Hematopoietic multipotent progenitor cell treated with erythropoietin and hydrocortisone succinate and interleukin-3 and kit ligand, for 15 days (in vitro differentiated cells): ENCODE measurements at regions not wholly inside any gene's neighbourhood (a gene's known extent, or its start where the extent isn't known, plus 50 kb on each side); places are given as distances from the start of the nearest gene placed in this dataset.
"Not testable (repeated sequence)": the region's sequence is repeated elsewhere in the genome, so short reads cannot be mapped to it uniquely, and the experiment has no call there.

ENCODE experiments used
- DNase-seq: peaks from one replicate; pipeline ENCODE4 v3.0.0-alpha.2; 2015; ENCODE audit warnings: low spot score

GRCh38 chr18:68233018-68233417, 481.9 kb downstream of the TMX3 start:
- DNase-seq: no peak

GRCh38 chr18:68229351-68229750, 485.6 kb downstream of the TMX3 start:
- no peak for DNase-seq

- DNase-seq: no peak
Measured at GRCh38 chr18:68221111-68221724, 493.7 kb downstream of the TMX3 start.

- DNase-seq: no peak
Measured at GRCh38 chr18:68220458-68220857, 494.4 kb downstream of the TMX3 start.

GRCh38 chr18:68219872-68220271, 495.0 kb downstream of the TMX3 start:
- no peak for DNase-seq

- no peak for DNase-seq
Measured at GRCh38 chr18:68219274-68219673, 495.6 kb downstream of the TMX3 start.

- no peak for DNase-seq
Measured at GRCh38 chr18:68215931-68216330, 499.0 kb downstream of the TMX3 start.

- DNase-seq: no peak
Measured at GRCh38 chr18:68186039-68186438, 528.9 kb downstream of the TMX3 start.

- no peak for DNase-seq
Measured at GRCh38 chr18:68181956-68182355, 533.0 kb downstream of the TMX3 start.

- no peak for DNase-seq
Measured at GRCh38 chr18:68179811-68180210, 535.1 kb downstream of the TMX3 start.

GRCh38 chr18:68178921-68179320, 536.0 kb downstream of the TMX3 start:
- DNase-seq: no peak

- DNase-seq: no peak
Measured at GRCh38 chr18:68177807-68178702, 536.9 kb downstream of the TMX3 start.

- no peak for DNase-seq
Measured at GRCh38 chr18:68176901-68177300, 538.0 kb downstream of the TMX3 start.

- no peak for DNase-seq
Measured at GRCh38 chr18:68172842-68173549, 541.9 kb downstream of the TMX3 start.

- DNase-seq: no peak
Measured at GRCh38 chr18:68164909-68165308, 550.0 kb downstream of the TMX3 start.

GRCh38 chr18:68153821-68154220, 561.1 kb downstream of the TMX3 start:
- not testable (repeated sequence) for DNase-seq

GRCh38 chr18:68152770-68153169, 562.1 kb downstream of the TMX3 start:
- no peak for DNase-seq

- DNase-seq: no peak
Measured at GRCh38 chr18:68150961-68151360, 563.9 kb downstream of the TMX3 start.

- DNase-seq: no peak
Measured at GRCh38 chr18:68148863-68149262, 566.0 kb downstream of the TMX3 start.

GRCh38 chr18:68147728-68148127, 567.2 kb downstream of the TMX3 start:
- no peak for DNase-seq

- DNase-seq: no peak
Measured at GRCh38 chr18:68121826-68122225, 593.1 kb downstream of the TMX3 start.

- no peak for DNase-seq
Measured at GRCh38 chr18:68121308-68121707, 593.6 kb downstream of the TMX3 start.

GRCh38 chr18:68114989-68115388, 598.5 kb upstream of the DSEL start:
- no peak for DNase-seq
